Type B pancreatic cell (in vitro differentiated cells): ENCODE measurements at regions not wholly inside any gene's neighbourhood (a gene's known extent, or its start where the extent isn't known, plus 50 kb on each side); places are given as distances from the start of the nearest gene placed in this dataset.

Experiments
- DNase-seq: peaks from one replicate; pipeline ENCODE4 v3.0.0; 2021; ENCODE audit warnings: mixed read lengths; ENCODE audit not compliant: unreplicated experiment; ENCODE audit errors: extremely low spot score
- H3K27ac Mint-ChIP-seq: 2 replicates; pipeline ENCODE4 v1.8.0; 2021; ENCODE audit warnings: mild to moderate bottlenecking, mixed read lengths
- H3K27me3 Mint-ChIP-seq: 2 replicates; pipeline ENCODE4 v1.8.0; 2021; ENCODE audit warnings: mixed read lengths
- H3K36me3 Mint-ChIP-seq: 2 replicates; pipeline ENCODE4 v1.8.0; 2021; ENCODE audit warnings: mixed read lengths
- H3K4me1 Mint-ChIP-seq: one replicate; pipeline ENCODE4 v1.8.0; 2021; ENCODE audit warnings: mixed read lengths; ENCODE audit not compliant: unreplicated experiment
- H3K4me3 Mint-ChIP-seq: 2 replicates; pipeline ENCODE4 v1.8.0; 2021; ENCODE audit warnings: mild to moderate bottlenecking, mixed read lengths
- H3K9me3 Mint-ChIP-seq: 2 replicates; pipeline ENCODE4 v1.8.0; 2021; ENCODE audit warnings: mixed read lengths
- TF ChIP-seq, protein P1 (sequence below): fragments of 200-600 bp; sonication (generic); conservative IDR thresholded peaks from 2 replicates; pipeline ENCODE4 v1.5.0; 2021; ENCODE audit warnings: antibody characterized with exemption, mild to moderate bottlenecking

DNA sequence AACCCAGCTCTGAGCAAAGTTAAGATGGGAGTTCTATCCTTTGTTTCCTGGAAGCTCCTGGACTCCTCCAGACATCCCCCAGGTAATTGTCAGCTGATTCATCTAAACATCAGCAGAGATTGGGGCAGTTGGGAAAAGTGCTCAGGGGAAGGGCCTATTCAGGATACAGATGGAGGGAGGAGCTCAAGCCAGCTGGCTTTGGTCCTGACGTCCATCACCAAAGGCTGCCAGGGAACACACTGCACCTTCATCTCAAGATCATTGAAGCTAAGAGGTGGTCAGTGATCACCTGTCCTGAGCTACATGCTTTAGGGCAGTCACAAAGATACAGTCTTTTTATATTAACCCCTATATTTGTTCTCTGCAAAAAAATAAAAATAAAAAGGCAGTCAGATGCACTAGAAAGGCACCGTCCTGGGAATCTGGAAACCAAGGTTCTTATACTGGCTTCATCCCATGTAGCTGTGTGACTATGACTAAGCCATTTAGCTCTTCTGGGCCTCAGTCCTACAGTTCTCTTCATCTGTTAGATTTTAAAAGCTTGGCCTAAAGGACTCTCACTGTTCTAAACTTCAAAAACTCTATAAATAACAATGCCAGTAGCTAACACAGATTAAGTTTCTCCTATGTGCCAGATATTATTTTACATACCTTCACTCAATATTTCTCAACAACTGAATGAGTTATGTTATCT, 446.5 kb downstream of the BCL11A start:
- H3K27ac Mint-ChIP-seq: no peak overlapping the region
- no peaks in the 10 kb centered on the region for H3K36me3 Mint-ChIP-seq
- no peak overlapping the region for H3K4me3 Mint-ChIP-seq
- H3K27me3 Mint-ChIP-seq: peaks cover 2% of the 10 kb centered on the region
- no peaks in the 10 kb centered on the region for H3K9me3 Mint-ChIP-seq
- peaks cover 5% of the 10 kb centered on the region for H3K4me1 Mint-ChIP-seq
- TF ChIP-seq, protein P1, sequence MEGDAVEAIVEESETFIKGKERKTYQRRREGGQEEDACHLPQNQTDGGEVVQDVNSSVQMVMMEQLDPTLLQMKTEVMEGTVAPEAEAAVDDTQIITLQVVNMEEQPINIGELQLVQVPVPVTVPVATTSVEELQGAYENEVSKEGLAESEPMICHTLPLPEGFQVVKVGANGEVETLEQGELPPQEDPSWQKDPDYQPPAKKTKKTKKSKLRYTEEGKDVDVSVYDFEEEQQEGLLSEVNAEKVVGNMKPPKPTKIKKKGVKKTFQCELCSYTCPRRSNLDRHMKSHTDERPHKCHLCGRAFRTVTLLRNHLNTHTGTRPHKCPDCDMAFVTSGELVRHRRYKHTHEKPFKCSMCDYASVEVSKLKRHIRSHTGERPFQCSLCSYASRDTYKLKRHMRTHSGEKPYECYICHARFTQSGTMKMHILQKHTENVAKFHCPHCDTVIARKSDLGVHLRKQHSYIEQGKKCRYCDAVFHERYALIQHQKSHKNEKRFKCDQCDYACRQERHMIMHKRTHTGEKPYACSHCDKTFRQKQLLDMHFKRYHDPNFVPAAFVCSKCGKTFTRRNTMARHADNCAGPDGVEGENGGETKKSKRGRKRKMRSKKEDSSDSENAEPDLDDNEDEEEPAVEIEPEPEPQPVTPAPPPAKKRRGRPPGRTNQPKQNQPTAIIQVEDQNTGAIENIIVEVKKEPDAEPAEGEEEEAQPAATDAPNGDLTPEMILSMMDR: no peak
- DNase-seq: no peak

DNA sequence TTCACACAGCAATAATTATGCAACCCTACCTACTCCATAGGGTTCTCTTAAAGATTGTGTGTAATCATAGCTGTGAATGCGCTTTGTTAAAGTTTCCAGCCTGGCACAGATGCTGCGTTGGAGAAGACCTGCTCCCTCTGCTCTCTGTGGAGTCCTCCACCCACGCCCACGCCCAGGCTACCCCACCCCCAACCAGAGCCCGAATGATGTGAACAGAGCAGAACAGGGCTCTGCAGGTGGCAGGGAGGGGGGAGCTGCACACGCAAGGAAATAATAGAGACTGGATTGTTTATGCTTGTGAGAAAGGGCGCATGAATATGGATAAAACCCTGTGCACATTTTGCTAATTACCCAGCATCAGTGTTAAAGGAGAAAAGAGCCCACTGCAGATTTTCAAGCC, 447.5 kb downstream of the BCL11A start:
- Mint-ChIP-seq H3K36me3 (no peaks in the 10 kb centered on the region), H3K4me3 (no peak overlapping the region), H3K4me1 (peaks cover 5% of the 10 kb centered on the region), H3K27me3 (peaks cover 6% of the 10 kb centered on the region), H3K27ac (no peak overlapping the region), H3K9me3 (peaks cover 6% of the 10 kb centered on the region)
- DNase-seq: no peak
- TF ChIP-seq, protein P1: no peak

DNA sequence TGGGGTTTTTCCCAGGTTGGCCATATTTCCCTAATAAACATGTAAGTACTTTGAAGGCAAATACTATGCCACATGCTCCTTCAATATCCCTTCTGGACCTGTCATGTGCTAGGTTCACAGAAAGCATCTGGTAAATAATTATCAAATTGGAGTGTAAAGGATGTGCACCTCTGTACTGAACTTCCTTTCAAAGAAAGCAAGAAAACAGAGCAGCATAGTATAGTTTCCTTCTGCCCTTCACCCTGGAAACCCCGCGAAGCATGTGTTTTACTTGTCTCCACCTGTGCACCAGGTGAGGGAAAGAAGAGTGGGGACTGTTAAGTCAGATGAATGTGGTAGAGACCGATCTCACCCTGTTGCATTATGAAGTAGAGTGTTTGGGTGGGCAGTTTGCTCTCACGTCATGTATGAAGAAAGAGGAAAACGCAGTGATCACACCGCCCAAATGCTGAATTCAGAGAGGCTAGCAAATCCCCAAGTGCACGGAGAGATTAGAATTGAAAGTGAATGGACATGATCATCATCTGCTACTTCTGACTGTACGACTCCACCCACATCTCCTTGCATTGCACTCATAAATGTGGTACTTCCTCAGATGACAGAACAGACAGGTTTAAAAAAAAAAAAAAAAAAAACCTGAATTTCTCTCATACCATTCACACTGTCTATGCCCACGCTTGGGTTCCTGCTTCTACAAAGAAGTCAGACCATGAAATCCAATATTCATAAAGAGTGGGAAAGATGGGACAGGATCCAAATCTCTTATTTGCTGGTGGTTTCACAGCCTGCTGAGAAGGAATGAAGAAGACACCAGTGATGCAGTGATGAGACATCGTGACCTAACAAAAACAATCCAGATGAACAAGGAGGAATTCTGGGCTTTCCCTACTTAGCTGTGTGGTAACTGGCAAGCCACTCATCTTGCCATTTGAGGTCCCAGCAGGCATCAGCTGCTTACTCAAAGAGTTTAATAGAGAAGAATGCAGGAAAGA, 448.6 kb downstream of the BCL11A start:
- TF ChIP-seq, protein P1: no peak
- Mint-ChIP-seq H3K4me3 (no peak overlapping the region), H3K9me3 (peaks cover 6% of the 10 kb centered on the region), H3K4me1 (peaks cover 5% of the 10 kb centered on the region), H3K36me3 (no peaks in the 10 kb centered on the region), H3K27me3 (peaks cover 6% of the 10 kb centered on the region), H3K27ac (no peak overlapping the region)
- no peak for DNase-seq

DNA sequence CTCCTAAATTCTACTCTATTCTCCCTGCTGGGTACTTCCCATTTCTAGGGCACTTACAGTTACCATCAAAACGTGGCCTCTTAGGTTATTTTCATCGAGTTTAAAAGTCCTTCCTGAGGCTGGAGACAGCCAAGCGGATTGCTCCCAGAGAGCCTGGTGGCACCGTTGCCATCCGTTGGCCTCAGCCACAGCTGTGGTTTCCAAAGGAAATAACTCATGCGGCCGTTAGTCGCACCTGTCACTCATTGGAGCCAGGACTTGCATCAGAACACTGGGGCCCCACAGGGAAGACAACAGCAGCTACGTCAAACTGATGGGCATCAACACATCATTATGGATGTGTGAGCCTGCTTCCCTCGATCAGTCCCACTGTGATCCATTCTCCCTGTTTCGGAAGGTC, 453.4 kb downstream of the BCL11A start:
- TF ChIP-seq, protein P1: no peak
- Mint-ChIP-seq H3K36me3 (no peaks in the 10 kb centered on the region), H3K27ac (no peak overlapping the region), H3K4me1 (no peaks in the 10 kb centered on the region), H3K27me3 (peaks cover 6% of the 10 kb centered on the region), H3K4me3 (no peak overlapping the region), H3K9me3 (peaks cover 11% of the 10 kb centered on the region)
- no peak for DNase-seq

DNA sequence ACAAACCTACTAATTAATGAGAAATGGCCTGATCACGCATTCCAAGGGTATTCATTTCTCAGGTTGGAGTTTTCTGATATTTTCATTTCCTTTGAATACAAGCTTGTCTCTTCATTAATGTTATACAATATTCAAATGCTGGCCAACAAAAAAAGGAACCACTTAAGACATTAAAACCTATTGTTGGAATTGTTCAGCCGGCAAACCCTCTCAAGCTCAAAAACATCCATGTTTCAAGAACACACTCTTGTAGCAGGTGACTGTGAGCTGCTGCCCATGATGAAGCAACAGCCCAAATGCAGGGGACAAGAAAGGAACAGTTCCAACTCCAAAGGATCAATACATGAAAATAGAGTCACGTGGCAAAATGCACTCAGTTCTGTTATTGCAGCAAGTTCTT, 454.5 kb downstream of the BCL11A start:
- TF ChIP-seq, protein P1: no peak
- H3K36me3 Mint-ChIP-seq: no peaks in the 10 kb centered on the region
- H3K27me3 Mint-ChIP-seq: peaks cover 7% of the 10 kb centered on the region
- no peak overlapping the region for H3K27ac Mint-ChIP-seq
- no peak overlapping the region for H3K4me3 Mint-ChIP-seq
- DNase-seq: no peak
- H3K4me1 Mint-ChIP-seq: peaks cover 7% of the 10 kb centered on the region
- peaks cover 11% of the 10 kb centered on the region for H3K9me3 Mint-ChIP-seq
